ENCODE measurements at regions not wholly inside any gene's neighbourhood (a gene's known extent, or its start where the extent isn't known, plus 50 kb on each side); places are given as distances from the start of the nearest gene placed in this dataset.

- WGBS, 2 donors: 17 to 59% methylated on average over 9 of the region's 9 CpGs
- DNase-seq: no peak
- H3K4me3 ChIP-seq: no peak overlapping the region
- no peaks in the 10 kb centered on the region for H3K9me3 ChIP-seq
- no peak overlapping the region for H3K27ac ChIP-seq
- H3K36me3 ChIP-seq: no peaks in the 10 kb centered on the region
- H3K4me1 ChIP-seq: peaks cover 0 to 4% (median 0%) of the 10 kb centered on the region in 4 donors
- peaks cover 7 to 57% (median 26%) of the 10 kb centered on the region in 3 donors for H3K27me3 ChIP-seq
- no peak for TF ChIP-seq POLR2AphosphoS5 (IDR thresholded peaks at IDR 0.05)
- no peak for TF ChIP-seq CTCF (IDR thresholded peaks at IDR 0.05)
- TF ChIP-seq POLR2A (IDR thresholded peaks at IDR 0.05): no peak
- TF ChIP-seq EP300 (IDR thresholded peaks at IDR 0.05): no peak
- intact Hi-C loops (cut with DNase I): no loop called here
These were observed 104.0 kb downstream of the MRM1 start for GRCh38 chr17:36705283-36705795.

- H3K27me3 ChIP-seq: peaks cover 7 to 49% (median 26%) of the 10 kb centered on the region in 3 donors
- intact Hi-C loops (cut with DNase I): no loop called here
- WGBS, 2 donors: 23 to 50% methylated on average over 15 of the region's 15 CpGs
- no peak overlapping the region for H3K27ac ChIP-seq
- TF ChIP-seq POLR2AphosphoS5 (IDR thresholded peaks at IDR 0.05): no peak
- TF ChIP-seq POLR2A (IDR thresholded peaks at IDR 0.05): no peak
- no peak for TF ChIP-seq EP300 (IDR thresholded peaks at IDR 0.05)
- peak in 2 of 4 experiments; percentile 26 to 36 for TF ChIP-seq CTCF (IDR thresholded peaks at IDR 0.05)
- DNase-seq: no peak
- no peaks in the 10 kb centered on the region for H3K9me3 ChIP-seq
- no peaks in the 10 kb centered on the region for H3K36me3 ChIP-seq
- H3K4me3 ChIP-seq: no peak overlapping the region
- peaks cover 0 to 4% (median 0%) of the 10 kb centered on the region in 4 donors for H3K4me1 ChIP-seq
These were observed 104.7 kb downstream of the MRM1 start for GRCh38 chr17:36705874-36706731.

GRCh38 chr17:36707904-36708303, 106.5 kb downstream of the MRM1 start:
- WGBS, 2 donors: 95 to 96% methylated on average over 3 of the region's 3 CpGs
- no peak overlapping the region for H3K4me3 ChIP-seq
- H3K9me3 ChIP-seq: no peaks in the 10 kb centered on the region
- peaks cover 7 to 33% (median 17%) of the 10 kb centered on the region in 3 donors for H3K27me3 ChIP-seq
- H3K27ac ChIP-seq: no peak overlapping the region
- H3K4me1 ChIP-seq: peaks cover 0 to 4% (median 0%) of the 10 kb centered on the region in 4 donors
- no peaks in the 10 kb centered on the region for H3K36me3 ChIP-seq
- no peak for DNase-seq
- TF ChIP-seq CTCF (IDR thresholded peaks at IDR 0.05) (no peak), POLR2AphosphoS5 (IDR thresholded peaks at IDR 0.05) (no peak)
- intact Hi-C loops (cut with DNase I): no loop called here

GRCh38 chr17:36714789-36715188, 113.4 kb downstream of the MRM1 start:
- WGBS, 2 donors: 88 to 89% methylated on average over 6 of the region's 6 CpGs
- H3K27me3 ChIP-seq: peaks cover 0 to 14% (median 0%) of the 10 kb centered on the region in 3 donors
- H3K4me1 ChIP-seq: no peaks in the 10 kb centered on the region
- H3K27ac ChIP-seq: no peak overlapping the region
- DNase-seq: no peak
- TF ChIP-seq POLR2A (IDR thresholded peaks at IDR 0.05) (no peak), CTCF (IDR thresholded peaks at IDR 0.05) (no peak)
- H3K36me3 ChIP-seq: no peaks in the 10 kb centered on the region
- H3K9me3 ChIP-seq: no peaks in the 10 kb centered on the region
- intact Hi-C loops (cut with DNase I): no loop called here
- H3K4me3 ChIP-seq: no peak overlapping the region
